Bronchial epithelial cell (primary cell): ENCODE measurements at regions not wholly inside any gene's neighbourhood (a gene's known extent, or its start where the extent isn't known, plus 50 kb on each side); places are given as distances from the start of the nearest gene placed in this dataset.

Source experiments
- DNase-seq: peaks from one replicate; pipeline ENCODE4 v3.0.0-alpha.2; 2010; ENCODE audit warnings: low read depth
- FAIRE-seq: peaks from 2 replicates; lab custom pipeline; 2011; peaks lifted over from hg19 to GRCh38; lab: Jason Lieb, UNC
- H3K27me3 ChIP-seq: 2 replicates; pipeline ENCODE4 v1.5.1; 2011; ENCODE audit warnings: low read length; ENCODE audit not compliant: control insufficient read depth, insufficient read depth
- H3K36me3 ChIP-seq: 2 replicates; pipeline ENCODE4 v1.5.1; 2011; ENCODE audit warnings: low read length; ENCODE audit not compliant: control insufficient read depth, insufficient read depth
- H3K4me3 ChIP-seq: 2 replicates; pipeline ENCODE4 v1.5.1; 2011; ENCODE audit warnings: mild to moderate bottlenecking, low read depth, low read length, control low read depth
- CTCF ChIP-seq: IDR thresholded peaks from 2 replicates; pipeline ENCODE4 v1.5.1; 2011; ENCODE audit warnings: mild to moderate bottlenecking, moderate library complexity, low read length, control low read depth, inconsistent platforms; ENCODE audit not compliant: insufficient read depth, severe bottlenecking

DNA sequence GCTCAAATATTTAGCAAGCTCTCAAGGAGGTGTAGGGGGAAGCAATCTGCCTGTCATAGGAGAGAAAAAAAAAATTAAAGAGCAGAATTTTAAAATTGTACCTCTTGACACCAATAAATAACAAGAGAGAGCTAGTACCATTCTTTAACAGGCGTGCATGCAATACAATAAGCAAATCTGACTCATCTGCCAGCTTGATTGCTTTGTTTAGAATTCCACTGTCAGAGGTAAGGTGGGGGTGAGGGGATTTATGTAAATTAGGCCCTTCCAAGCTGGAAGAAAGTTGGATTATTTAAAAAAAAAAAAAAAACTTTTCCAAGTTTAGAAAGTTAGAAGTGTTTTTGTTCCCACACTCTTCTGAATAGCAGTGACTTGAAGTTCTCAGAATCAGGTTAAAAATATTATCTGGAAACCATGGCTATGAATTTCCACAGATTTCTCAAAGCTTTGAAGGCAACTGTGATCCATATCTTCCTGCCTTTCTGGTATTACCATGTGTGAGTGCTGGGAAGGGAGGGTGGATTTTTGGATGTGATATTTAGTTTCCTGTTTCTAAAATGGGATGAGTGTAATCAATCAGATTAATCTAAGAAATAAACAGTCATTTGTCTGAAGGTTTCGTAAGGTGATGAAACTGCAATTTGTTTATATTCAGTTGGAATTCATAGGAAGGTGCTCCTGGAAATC, 477.5 kb downstream of the TLE4 start:
- Histone ChIP-seq H3K27me3 (no peaks in the 10 kb centered on the region), H3K36me3 (no peaks in the 10 kb centered on the region), H3K4me3 (no peak overlapping the region)
- TF ChIP-seq CTCF: no peak
- FAIRE-seq (no peak), DNase-seq (no peak)

DNA sequence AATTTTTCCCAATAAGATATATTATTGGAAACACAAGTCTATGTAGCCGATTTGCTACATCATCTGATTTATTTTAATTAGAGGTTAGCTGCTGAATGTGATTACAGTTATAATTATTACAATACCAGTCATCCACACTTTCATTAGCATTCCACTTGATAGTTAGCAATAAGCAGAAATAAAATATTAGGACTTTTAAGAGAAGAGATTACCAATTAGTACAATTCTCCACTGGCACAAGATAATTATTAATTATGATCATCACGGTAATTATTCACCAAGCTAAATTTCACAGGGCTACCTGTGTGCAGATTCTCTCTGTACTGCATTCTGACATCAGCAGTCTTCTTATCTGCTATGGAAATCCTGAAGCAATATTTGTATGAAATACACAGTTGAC, 474.7 kb downstream of the TLE4 start:
- H3K4me3 ChIP-seq: no peak overlapping the region
- H3K36me3 ChIP-seq: no peaks in the 10 kb centered on the region
- FAIRE-seq (no peak), DNase-seq (no peak)
- H3K27me3 ChIP-seq: no peaks in the 10 kb centered on the region
- TF ChIP-seq CTCF: no peak

DNA sequence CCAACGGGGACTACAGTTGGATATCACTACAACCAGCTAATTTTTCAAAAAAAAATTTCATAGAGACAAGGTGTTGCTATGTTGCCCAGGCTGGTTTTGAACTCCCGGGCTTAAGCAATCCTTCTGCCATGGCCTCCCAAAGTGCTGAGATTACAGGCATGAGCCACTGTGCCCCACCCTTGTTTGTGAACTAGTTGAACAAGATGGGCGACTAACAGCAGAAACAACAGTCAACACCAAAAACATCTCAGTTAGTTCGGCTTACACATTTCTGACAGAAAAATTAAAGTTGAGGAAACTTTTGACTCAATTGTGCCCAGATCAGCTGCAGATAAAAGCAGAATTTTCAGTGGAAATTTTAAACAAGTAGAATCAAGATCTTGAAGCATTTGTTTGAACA, 470.1 kb downstream of the TLE4 start:
- Histone ChIP-seq H3K36me3 (no peaks in the 10 kb centered on the region), H3K27me3 (no peaks in the 10 kb centered on the region), H3K4me3 (no peak overlapping the region)
- FAIRE-seq: no peak
- no peak for TF ChIP-seq CTCF
- no peak for DNase-seq

DNA sequence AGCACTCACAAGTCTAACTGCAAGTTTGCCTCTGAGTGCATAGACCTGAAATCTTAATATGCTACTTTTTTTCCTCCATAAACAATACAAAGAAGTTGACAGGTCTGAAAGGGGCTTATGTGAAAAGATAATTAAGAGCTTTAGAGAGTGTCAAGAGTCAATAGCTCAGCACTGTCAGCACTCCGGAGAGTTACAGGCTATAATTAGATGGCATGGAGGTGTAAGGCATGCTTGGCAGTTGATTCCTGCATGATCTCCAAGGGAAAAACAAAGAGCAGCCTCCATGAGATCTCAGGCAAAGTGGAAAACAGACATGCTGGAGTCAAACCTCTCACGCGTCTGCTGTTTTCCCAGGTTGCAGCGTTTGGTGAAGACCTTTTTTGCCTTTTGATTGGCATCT, 468.7 kb downstream of the TLE4 start:
- FAIRE-seq (no peak), DNase-seq (no peak)
- H3K36me3 ChIP-seq: no peaks in the 10 kb centered on the region
- no peaks in the 10 kb centered on the region for H3K27me3 ChIP-seq
- H3K4me3 ChIP-seq: no peak overlapping the region
- TF ChIP-seq CTCF: no peak

GRCh38 chr9:80030801-80031200, 459.0 kb downstream of the TLE4 start:
- Histone ChIP-seq H3K4me3 (no peak overlapping the region), H3K27me3 (no peaks in the 10 kb centered on the region), H3K36me3 (no peaks in the 10 kb centered on the region)
- no peak for DNase-seq
- no peak for FAIRE-seq
- TF ChIP-seq CTCF: no peak

GRCh38 chr9:80028501-80028900, 456.7 kb downstream of the TLE4 start:
- FAIRE-seq (no peak), DNase-seq (no peak)
- Histone ChIP-seq H3K36me3 (no peaks in the 10 kb centered on the region), H3K4me3 (no peak overlapping the region), H3K27me3 (no peaks in the 10 kb centered on the region)
- TF ChIP-seq CTCF: no peak
